HG03432 (cell line): ENCODE measurements at regions not wholly inside any gene's neighbourhood (a gene's known extent, or its start where the extent isn't known, plus 50 kb on each side); places are given as distances from the start of the nearest gene placed in this dataset.

Source experiments
- ATAC-seq: cut with Tn5 transposase; IDR thresholded peaks from one replicate; pipeline ENCODE4 v1.9.1; 2021; ENCODE audit warnings: mild to moderate bottlenecking, moderate library complexity; ENCODE audit not compliant: unreplicated experiment

DNA sequence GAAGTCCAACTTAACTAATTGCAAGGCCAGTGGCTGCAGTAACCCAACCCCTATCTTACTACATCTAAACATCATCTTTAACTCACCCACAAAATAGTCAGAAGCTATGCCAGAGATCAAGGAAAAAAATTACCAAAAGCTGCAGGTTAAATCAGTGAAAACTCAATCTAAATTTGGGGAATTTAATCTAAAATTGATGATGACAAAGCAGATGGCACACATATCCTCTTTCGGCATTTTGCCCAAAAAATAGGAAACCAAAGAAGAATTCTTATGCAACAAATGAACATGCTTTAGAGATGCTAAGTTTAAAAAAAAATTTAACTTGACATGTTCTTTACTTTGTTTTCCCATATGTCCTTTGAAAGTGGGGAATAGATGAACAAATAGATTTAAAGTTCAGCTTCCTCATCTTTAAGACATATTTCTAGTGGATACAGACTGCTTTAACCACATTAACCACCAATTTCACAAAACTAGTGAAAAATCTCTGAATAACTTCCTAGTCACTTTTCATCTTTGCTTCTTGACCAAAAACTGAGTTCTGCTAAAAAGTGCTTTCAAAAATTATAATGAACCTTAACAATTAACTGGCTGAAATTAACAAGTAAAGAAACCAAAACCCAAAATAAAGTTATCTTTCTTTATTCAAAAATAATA lies 74.3 kb upstream of the CCDC150 start:
- ATAC-seq: no peak

DNA sequence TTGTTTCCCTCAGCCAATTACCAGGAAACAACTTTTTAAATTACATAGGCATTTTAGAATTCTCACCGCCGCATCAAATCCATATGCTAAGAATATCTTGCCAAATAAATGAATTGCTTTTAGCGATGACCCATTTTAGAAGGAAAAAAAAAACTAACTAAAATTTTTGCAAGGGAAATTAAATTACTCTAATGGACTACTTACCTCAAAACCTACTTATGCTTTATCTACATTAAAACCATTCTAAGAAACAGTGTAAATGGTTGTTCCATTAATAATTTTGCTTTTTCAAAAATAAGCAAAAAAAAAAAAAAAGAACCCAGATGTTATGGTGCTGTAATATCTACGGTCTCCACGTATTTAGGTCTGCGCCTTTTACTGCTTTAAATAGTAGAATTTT lies 73.5 kb upstream of the CCDC150 start:
- ATAC-seq: no peak

DNA sequence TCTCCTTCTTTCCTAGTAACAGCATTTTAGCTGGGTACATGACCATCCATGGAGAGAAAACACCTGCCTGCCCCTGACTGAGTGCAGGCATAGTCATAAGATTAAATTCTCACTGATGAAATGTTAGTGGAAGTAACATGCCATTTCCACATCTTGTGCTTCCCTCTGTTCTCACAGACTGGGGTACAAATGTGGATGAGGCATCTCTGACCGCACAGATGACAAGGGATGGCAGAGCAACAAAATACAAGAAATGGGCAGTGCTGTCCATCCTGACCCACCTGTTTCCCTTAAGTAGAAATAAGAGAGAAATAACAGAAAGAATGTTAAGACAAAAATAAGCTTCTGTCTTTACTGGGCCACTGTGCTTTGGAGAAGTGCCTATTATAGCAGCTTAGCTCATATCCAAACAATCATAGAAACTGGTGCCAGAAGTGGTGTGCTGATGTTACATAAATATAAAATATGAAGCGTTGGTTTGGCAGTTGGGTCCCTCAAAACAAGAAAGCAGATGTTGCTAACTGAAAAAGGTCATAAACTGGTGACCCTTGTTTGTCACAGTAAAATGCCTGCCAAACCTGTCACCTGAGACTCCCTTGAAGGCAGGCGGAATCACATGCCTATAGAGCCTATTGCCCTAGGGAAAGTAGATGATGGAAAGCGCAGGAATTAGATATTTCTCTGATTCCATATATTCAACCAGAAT lies 72.4 kb upstream of the CCDC150 start:
- no peak for ATAC-seq

DNA sequence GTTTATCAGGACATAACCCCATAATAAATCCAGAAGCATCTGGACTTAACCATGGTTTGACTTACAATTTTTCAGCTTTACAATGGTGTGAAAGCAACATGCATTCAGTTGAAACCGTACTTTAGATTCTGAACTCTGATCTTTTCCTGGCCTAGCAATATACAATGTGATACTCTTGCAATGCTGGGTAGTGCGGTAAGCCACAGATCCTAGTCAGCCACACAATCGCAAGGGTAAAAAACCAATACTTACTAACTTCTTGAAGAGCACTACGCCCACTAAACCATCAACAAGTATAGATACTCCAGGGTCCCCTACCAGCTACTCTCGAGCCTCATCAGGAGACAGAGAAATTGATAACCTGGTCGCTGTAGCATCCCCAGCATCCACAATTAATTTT lies 71.0 kb upstream of the CCDC150 start:
- no peak for ATAC-seq

DNA sequence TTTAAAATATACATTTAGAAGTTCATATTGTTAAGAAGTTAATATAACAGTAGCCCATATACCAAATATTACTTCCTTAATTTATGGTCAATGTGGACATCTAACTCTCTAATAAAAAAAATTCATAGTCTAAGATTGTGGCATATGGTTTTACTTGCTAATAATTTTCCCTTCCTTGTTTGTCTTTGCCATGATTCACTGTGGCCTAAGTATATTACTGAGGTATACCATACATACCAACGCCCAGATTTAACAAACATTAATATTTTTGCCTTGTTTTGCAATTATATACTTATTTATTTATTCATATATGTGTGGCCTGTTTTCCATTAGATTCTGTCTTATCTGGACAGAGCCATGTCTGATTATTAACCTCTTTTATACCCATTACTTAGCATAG lies 54.6 kb upstream of the CCDC150 start:
- ATAC-seq: no peak

DNA sequence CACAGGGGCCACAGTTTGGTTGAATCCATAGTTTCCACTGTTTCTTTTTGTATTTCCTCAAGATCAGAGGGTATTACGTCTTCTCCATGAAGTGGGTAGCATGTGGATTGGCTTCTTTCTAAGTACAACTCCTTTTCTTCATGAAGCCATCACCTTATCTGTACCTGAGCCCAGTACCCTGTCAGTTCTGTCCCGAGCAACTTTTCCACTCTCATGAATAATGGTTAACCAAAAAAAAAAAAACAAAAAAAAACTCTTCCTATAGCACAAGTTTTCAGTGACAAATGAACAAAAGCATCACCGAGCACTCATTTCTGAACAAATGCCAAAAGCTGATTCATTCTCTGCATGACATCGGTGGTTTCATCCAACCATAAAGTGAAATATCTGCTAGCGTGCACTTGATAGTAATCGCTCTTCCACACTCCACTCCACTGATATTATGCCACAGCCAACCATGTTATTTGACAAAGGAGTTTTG lies 53.0 kb upstream of the CCDC150 start:
- no peak for ATAC-seq

DNA sequence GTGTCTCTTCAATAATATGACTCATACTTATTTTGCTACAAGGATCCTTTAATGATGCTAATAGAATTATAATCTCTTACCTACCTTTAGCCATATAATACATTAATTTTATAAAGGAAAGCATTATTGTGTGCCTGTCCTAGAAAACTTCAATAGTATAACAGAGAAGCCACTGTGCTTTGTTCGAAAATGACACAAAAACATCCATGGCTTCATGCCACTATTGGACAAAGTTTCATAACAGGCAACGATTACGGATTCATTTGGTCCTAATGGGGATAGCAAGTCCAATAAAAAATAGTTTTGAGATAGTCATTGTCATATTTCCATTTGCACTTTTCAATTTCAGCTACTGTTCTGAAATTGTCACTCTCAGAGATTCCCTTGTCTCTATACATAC lies 52.5 kb upstream of the CCDC150 start:
- no peak for ATAC-seq

DNA sequence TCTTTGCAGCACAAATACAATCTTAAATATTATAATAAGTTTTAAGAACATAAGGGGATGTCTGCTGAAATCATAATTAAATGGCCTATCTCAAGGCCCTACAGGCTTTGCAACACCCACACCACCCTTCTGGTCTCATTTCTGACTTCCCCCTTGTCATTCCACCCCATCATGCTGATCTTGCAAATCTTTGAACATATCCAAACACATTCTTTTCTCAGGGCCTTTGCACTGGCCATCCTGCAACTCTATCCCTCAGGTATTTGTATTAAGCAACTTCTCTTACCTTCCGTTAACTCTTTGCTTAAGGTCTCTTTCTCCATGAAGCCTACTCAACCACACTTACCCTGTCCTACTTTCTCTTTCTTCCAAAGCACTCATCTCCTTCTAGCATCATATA lies 51.8 kb upstream of the CCDC150 start:
- no peak for ATAC-seq

DNA sequence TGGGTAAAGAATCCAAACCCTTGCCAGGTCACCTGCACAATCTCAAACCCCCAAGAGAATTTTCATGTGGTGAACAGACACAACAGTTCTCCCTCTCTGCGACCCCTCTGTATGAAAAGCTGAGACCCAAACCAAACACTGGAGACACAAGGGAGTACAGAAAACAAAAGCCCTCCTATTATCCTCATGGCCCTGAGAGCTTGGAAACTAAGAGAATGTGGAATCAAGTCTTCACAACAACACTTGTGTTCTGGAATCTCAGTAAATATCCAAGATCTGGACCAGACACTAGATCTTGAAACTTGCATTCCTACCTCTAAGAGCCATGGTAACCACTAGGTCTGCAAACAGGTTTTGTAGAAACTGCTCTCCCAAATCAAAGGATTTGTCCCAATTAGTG lies 50.1 kb upstream of the CCDC150 start:
- no peak for ATAC-seq
